ENCODE measurements at regions not wholly inside any gene's neighbourhood (a gene's known extent, or its start where the extent isn't known, plus 50 kb on each side); places are given as distances from the start of the nearest gene placed in this dataset.

DNA sequence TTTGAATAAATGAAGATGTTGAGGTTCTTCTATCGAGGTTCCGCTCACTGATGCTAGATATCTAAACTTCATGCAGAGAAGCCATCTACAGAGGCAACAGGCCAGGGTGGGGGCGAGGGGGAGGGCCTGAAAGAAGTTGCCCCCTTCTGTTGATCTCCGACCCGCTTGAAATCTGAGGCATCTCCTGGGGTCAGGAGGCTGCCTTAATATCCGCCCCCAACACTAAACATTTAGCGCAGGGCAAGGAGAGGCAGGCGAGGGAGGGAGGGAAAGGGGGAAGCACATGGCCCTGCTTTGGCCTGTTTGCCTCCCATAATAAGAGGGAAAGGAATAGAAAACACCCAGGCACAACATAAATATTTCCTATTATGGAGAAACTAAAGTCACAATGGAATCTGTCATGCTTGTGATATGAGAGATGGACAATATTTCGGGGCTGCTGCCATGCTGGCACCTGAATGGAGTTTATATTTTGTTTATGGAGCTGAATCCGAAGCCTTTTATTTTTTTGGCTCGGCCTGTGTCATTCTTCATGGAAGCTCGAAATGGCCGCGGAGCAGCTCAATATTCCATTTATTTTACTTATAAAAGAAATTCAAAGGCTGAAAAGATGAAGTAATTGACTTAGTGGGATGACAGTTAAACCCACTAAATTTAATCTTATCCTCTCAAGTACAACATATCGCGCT, 221.1 kb downstream of the INSIG2 start:
- no peaks in the 10 kb centered on the region for H3K9me3 Mint-ChIP-seq (ENCODE audit: unreplicated experiment)
- H3K27ac Mint-ChIP-seq (ENCODE audit: unreplicated experiment), result no peak overlapping the region
- ChIA-PET CTCF (no interaction called here), POLR2A (interaction anchor here (0.6 kb wide), 1 partner anchor 168 kb away, joined by 4 read pairs; no protein-coding TSS in a partner anchor)
- intact Hi-C loops (cut with micrococcal nuclease; ENCODE audit: unreplicated experiment), result no loop called here
- H3K4me1 Mint-ChIP-seq (ENCODE audit: low read depth, unreplicated experiment), result no peaks in the 10 kb centered on the region
- BruUV-seq (replicated peaks), result no TSS peak
- H3K27me3 ChIP-seq (replicated peaks; ENCODE audit: control insufficient read depth, insufficient read depth, low read length), result no peaks in the 10 kb centered on the region
- H3K4me3 ChIP-seq (ENCODE audit: low read depth, low read length), result peak overlapping the region; percentile 43
- no peaks in the 10 kb centered on the region for H3K36me3 ChIP-seq (ENCODE audit: control insufficient read depth, insufficient read depth, low read length)
- no peaks in the 10 kb centered on the region for H3K36me3 Mint-ChIP-seq (ENCODE audit: insufficient read depth, unreplicated experiment)
- TF ChIP-seq CTCF (IDR thresholded peaks at IDR 0.05; ENCODE audit: insufficient read depth in 1 of 2, low read depth in 1 of 2, low read length in 1 of 2, severe bottlenecking in 1 of 2, unreplicated experiment in 1 of 2), result no peak
- H3K4me1 ChIP-seq, result no peaks in the 10 kb centered on the region
- H3K4me3 Mint-ChIP-seq (ENCODE audit: unreplicated experiment), result peak overlapping the region; percentile 70
- no peaks in the 10 kb centered on the region for H3K9me3 ChIP-seq
- H3K27me3 Mint-ChIP-seq (ENCODE audit: insufficient read depth, unreplicated experiment), result peaks cover 2% of the 10 kb centered on the region
- DNase-seq, result no peak

DNA sequence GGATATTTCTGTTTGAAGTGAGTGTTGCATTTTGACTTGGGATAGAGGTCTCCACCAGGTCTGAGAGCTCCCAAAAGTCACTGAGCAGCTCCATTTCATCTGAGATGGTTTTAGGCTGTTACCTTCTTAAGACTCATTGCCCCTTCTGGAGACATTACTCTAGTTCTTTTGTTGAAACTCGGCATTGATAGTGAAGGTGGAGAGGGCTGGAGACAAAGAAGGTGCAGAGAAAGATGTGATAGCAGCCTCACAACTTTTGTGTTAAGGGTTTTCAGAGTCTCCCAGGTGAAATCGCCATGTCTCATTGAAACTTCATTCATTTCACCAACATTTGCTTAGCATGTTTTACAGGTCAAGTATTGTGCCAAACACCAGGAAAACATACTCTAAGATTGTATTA, 219.6 kb downstream of the INSIG2 start:
- H3K4me3 ChIP-seq (ENCODE audit: low read depth, low read length), result no peak overlapping the region
- no peak for DNase-seq
- no peaks in the 10 kb centered on the region for H3K9me3 ChIP-seq
- ChIA-PET POLR2A (no interaction called here), CTCF (no interaction called here)
- H3K27me3 ChIP-seq (replicated peaks; ENCODE audit: control insufficient read depth, insufficient read depth, low read length), result no peaks in the 10 kb centered on the region
- H3K4me1 Mint-ChIP-seq (ENCODE audit: low read depth, unreplicated experiment), result no peaks in the 10 kb centered on the region
- H3K4me1 ChIP-seq, result no peaks in the 10 kb centered on the region
- H3K27me3 Mint-ChIP-seq (ENCODE audit: insufficient read depth, unreplicated experiment), result peaks cover 2% of the 10 kb centered on the region
- intact Hi-C loops (cut with micrococcal nuclease; ENCODE audit: unreplicated experiment), result no loop called here
- BruUV-seq (replicated peaks), result no TSS peak
- TF ChIP-seq CTCF (IDR thresholded peaks at IDR 0.05; ENCODE audit: insufficient read depth in 1 of 2, low read depth in 1 of 2, low read length in 1 of 2, severe bottlenecking in 1 of 2, unreplicated experiment in 1 of 2), result no peak
- no peak overlapping the region for H3K4me3 Mint-ChIP-seq (ENCODE audit: unreplicated experiment)
- H3K36me3 Mint-ChIP-seq (ENCODE audit: insufficient read depth, unreplicated experiment), result no peaks in the 10 kb centered on the region
- no peak overlapping the region for H3K27ac Mint-ChIP-seq (ENCODE audit: unreplicated experiment)
- no peaks in the 10 kb centered on the region for H3K36me3 ChIP-seq (ENCODE audit: control insufficient read depth, insufficient read depth, low read length)
- no peaks in the 10 kb centered on the region for H3K9me3 Mint-ChIP-seq (ENCODE audit: unreplicated experiment)

DNA sequence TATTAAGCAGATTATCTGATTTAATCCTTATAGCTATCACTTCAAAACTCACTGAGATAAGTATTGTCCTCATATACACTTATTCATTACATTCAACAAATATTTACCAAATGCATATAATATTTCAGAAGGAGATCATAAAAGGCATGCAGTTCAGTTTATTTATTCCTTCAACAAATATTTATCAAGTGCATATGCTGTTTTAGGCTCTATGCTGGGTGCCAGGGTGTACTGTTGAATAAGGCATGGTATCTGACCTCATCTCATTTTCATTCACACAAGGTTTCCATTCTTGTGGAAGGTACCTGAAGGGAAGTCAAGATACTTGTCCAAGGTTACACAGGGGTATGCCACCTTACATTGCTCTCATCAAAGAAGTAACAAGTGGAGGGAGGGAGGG, 213.0 kb downstream of the INSIG2 start:
- Histone ChIP-seq H3K4me1 (no peaks in the 10 kb centered on the region), H3K9me3 (no peaks in the 10 kb centered on the region; the same call in 1 of the 2 replicates), H3K27me3 (replicated peaks; ENCODE audit: control insufficient read depth, insufficient read depth, low read length) (no peaks in the 10 kb centered on the region), H3K36me3 (ENCODE audit: control insufficient read depth, insufficient read depth, low read length) (no peaks in the 10 kb centered on the region), H3K4me3 (ENCODE audit: low read depth, low read length) (no peak overlapping the region)
- CTCF ChIA-PET, result no interaction called here
- no TSS peak for BruUV-seq (replicated peaks)
- Mint-ChIP-seq H3K9me3 (ENCODE audit: unreplicated experiment) (peaks cover 12% of the 10 kb centered on the region), H3K36me3 (ENCODE audit: insufficient read depth, unreplicated experiment) (no peaks in the 10 kb centered on the region), H3K4me1 (ENCODE audit: low read depth, unreplicated experiment) (no peaks in the 10 kb centered on the region), H3K27me3 (ENCODE audit: insufficient read depth, unreplicated experiment) (peaks cover 4% of the 10 kb centered on the region), H3K4me3 (ENCODE audit: unreplicated experiment) (no peak overlapping the region), H3K27ac (ENCODE audit: unreplicated experiment) (no peak overlapping the region)
- intact Hi-C loops (cut with micrococcal nuclease; ENCODE audit: unreplicated experiment), result no loop called here
- no peak for TF ChIP-seq CTCF (IDR thresholded peaks at IDR 0.05; ENCODE audit: insufficient read depth in 1 of 2, low read depth in 1 of 2, low read length in 1 of 2, severe bottlenecking in 1 of 2, unreplicated experiment in 1 of 2)
- no peak for DNase-seq
- POLR2A ChIA-PET, result no interaction called here

Measured in Caco-2 (cell line).